ENCODE measurements at regions not wholly inside any gene's neighbourhood (a gene's known extent, or its start where the extent isn't known, plus 50 kb on each side); places are given as distances from the start of the nearest gene placed in this dataset.

- no peak for TF ChIP-seq CTCF (IDR thresholded peaks at IDR 0.05; ENCODE audit: borderline replicate concordance, control extremely low read depth, extremely low read depth, insufficient read depth, missing control alignments)
- DNase-seq (ENCODE audit: low spot score): no peak
- in situ Hi-C loops (cut with MboI; ENCODE audit: low sequenced_read_pairs, unreplicated experiment): no loop called here
Observed at GRCh38 chr2:196487417-196487816, 152.1 kb upstream of the CCDC150 start.

GRCh38 chr2:196489371-196489770 is 150.1 kb upstream of the CCDC150 start:
- no peak for DNase-seq (ENCODE audit: low spot score)
- in situ Hi-C loops (cut with MboI; ENCODE audit: low sequenced_read_pairs, unreplicated experiment): no loop called here
- no peak for TF ChIP-seq CTCF (IDR thresholded peaks at IDR 0.05; ENCODE audit: borderline replicate concordance, control extremely low read depth, extremely low read depth, insufficient read depth, missing control alignments)

DNA sequence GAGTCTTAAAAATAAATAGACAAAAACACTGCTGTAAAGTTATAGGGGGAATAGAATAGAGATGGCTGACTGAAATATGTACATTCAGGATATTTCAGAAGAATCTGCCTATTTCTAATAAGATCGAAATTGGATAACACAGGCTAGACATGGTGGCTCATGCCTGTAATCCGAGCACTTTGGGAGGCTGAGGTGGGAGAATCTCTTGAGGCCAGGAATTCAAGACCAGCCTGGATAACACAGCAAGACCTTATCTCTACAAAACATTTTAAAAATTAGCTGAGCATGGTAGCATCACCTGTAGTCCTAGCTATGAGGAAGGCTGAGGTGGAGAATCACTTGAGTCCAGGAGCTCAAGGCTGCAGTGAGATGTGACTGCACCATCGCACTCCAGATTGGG is 146.6 kb upstream of the CCDC150 start:
- no peak for DNase-seq (ENCODE audit: low spot score)

GRCh38 chr2:196498962-196499361 is 140.6 kb upstream of the CCDC150 start:
- in situ Hi-C loops (cut with MboI; ENCODE audit: low sequenced_read_pairs, unreplicated experiment): no loop called here
- no peak for DNase-seq (ENCODE audit: low spot score)
- TF ChIP-seq CTCF (IDR thresholded peaks at IDR 0.05; ENCODE audit: borderline replicate concordance, control extremely low read depth, extremely low read depth, insufficient read depth, missing control alignments): no peak

More for the DNA sequence above, 146.6 kb upstream of the CCDC150 start:
- TF ChIP-seq CTCF (IDR thresholded peaks at IDR 0.05; ENCODE audit: borderline replicate concordance, control extremely low read depth, extremely low read depth, insufficient read depth, missing control alignments): no peak
- in situ Hi-C loops (cut with MboI; ENCODE audit: low sequenced_read_pairs, unreplicated experiment): no loop called here

DNA sequence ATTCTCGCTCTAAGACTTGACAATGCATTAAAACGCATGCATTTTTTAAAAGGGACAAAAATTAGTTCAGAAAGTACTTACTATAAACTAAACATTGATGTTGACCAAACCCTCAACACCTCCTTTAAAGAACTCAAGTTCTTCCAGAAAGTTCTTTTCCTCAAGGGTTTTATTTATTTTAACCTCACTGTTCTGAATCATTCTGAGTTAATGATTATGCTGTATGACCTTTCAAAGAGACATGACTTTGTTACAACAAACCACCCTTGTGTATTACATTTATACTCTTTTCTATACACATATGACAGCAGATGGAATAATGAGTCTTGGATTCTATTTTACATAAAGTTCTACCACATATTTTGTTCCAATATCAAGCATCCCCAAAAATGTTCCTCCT is 139.8 kb upstream of the CCDC150 start:
- no peak for TF ChIP-seq CTCF (IDR thresholded peaks at IDR 0.05; ENCODE audit: borderline replicate concordance, control extremely low read depth, extremely low read depth, insufficient read depth, missing control alignments)
- no peak for DNase-seq (ENCODE audit: low spot score)
- in situ Hi-C loops (cut with MboI; ENCODE audit: low sequenced_read_pairs, unreplicated experiment): no loop called here

- no peak for TF ChIP-seq CTCF (IDR thresholded peaks at IDR 0.05; ENCODE audit: borderline replicate concordance, control extremely low read depth, extremely low read depth, insufficient read depth, missing control alignments)
- DNase-seq (ENCODE audit: low spot score): no peak
- in situ Hi-C loops (cut with MboI; ENCODE audit: low sequenced_read_pairs, unreplicated experiment): no loop called here
Observed at GRCh38 chr2:196500686-196501431, 138.7 kb upstream of the CCDC150 start.

All from GM13976 (cell line).